HFFc6 (cell line): ENCODE measurements at regions not wholly inside any gene's neighbourhood (a gene's known extent, or its start where the extent isn't known, plus 50 kb on each side); places are given as distances from the start of the nearest gene placed in this dataset.

Experiments
- DNase-seq: peaks from one replicate; pipeline ENCODE4 v3.0.0-alpha.2; 2018
- H3K27ac Mint-ChIP-seq: 2 replicates; pipeline ENCODE4 v1.8.0; 2020; ENCODE audit warnings: mild to moderate bottlenecking, mixed read lengths
- H3K27me3 Mint-ChIP-seq: 2 replicates; pipeline ENCODE4 v1.8.0; 2021; ENCODE audit warnings: mild to moderate bottlenecking, moderate library complexity, mixed read lengths; ENCODE audit not compliant: insufficient read depth
- H3K36me3 Mint-ChIP-seq: 2 replicates; pipeline ENCODE4 v1.8.0; 2021; ENCODE audit warnings: low read depth, mixed read lengths
- H3K4me1 Mint-ChIP-seq: 2 replicates; pipeline ENCODE4 v1.8.0; 2020; ENCODE audit warnings: low read depth, mixed read lengths
- H3K4me3 Mint-ChIP-seq: 2 replicates; pipeline ENCODE4 v1.8.0; 2020; ENCODE audit warnings: mild to moderate bottlenecking, moderate library complexity, mixed read lengths
- H3K9me3 Mint-ChIP-seq: 2 replicates; pipeline ENCODE4 v1.8.0; 2020; ENCODE audit warnings: mild to moderate bottlenecking, mixed read lengths
- CTCF ChIP-seq: fragments of 200-600 bp; sonication (generic); IDR thresholded peaks from 2 replicates; pipeline ENCODE4 v1.5.0; 2021; ENCODE audit warnings: antibody characterized with exemption, mild to moderate bottlenecking

GRCh38 chr3:181458857-181459256 is 252.9 kb upstream of the SOX2 start:
- Mint-ChIP-seq H3K36me3 (no peaks in the 10 kb centered on the region), H3K9me3 (peaks cover 29% of the 10 kb centered on the region), H3K4me3 (no peak overlapping the region), H3K27ac (no peak overlapping the region), H3K4me1 (no peaks in the 10 kb centered on the region), H3K27me3 (no peaks in the 10 kb centered on the region)
- no peak for DNase-seq
- TF ChIP-seq CTCF = no peak

- no peak overlapping the region for H3K4me3 Mint-ChIP-seq
- no peaks in the 10 kb centered on the region for H3K27me3 Mint-ChIP-seq
- peaks cover 38% of the 10 kb centered on the region for H3K9me3 Mint-ChIP-seq
These were observed 254.0 kb upstream of the SOX2 start for GRCh38 chr3:181457756-181458155.

GRCh38 chr3:181457190-181457589 is 254.5 kb upstream of the SOX2 start:
- Mint-ChIP-seq H3K9me3 (peaks cover 38% of the 10 kb centered on the region), H3K4me3 (no peak overlapping the region), H3K4me1 (no peaks in the 10 kb centered on the region), H3K36me3 (no peaks in the 10 kb centered on the region), H3K27me3 (no peaks in the 10 kb centered on the region), H3K27ac (no peak overlapping the region)
- DNase-seq = no peak
- no peak for TF ChIP-seq CTCF

More at GRCh38 chr3:181457756-181458155, 254.0 kb upstream of the SOX2 start:
- DNase-seq = no peak
- Mint-ChIP-seq H3K27ac (no peak overlapping the region), H3K4me1 (no peaks in the 10 kb centered on the region), H3K36me3 (no peaks in the 10 kb centered on the region)
- TF ChIP-seq CTCF = no peak

GRCh38 chr3:181455276-181455675 is 256.4 kb upstream of the SOX2 start:
- no peak for TF ChIP-seq CTCF
- H3K27me3 Mint-ChIP-seq = no peaks in the 10 kb centered on the region
- DNase-seq = no peak
- H3K27ac Mint-ChIP-seq = no peak overlapping the region
- H3K9me3 Mint-ChIP-seq = peaks cover 32% of the 10 kb centered on the region
- H3K4me3 Mint-ChIP-seq = no peak overlapping the region
- no peaks in the 10 kb centered on the region for H3K4me1 Mint-ChIP-seq
- no peaks in the 10 kb centered on the region for H3K36me3 Mint-ChIP-seq

GRCh38 chr3:181454451-181455027 is 257.2 kb upstream of the SOX2 start:
- TF ChIP-seq CTCF = no peak
- H3K9me3 Mint-ChIP-seq = peaks cover 36% of the 10 kb centered on the region
- H3K4me1 Mint-ChIP-seq = no peaks in the 10 kb centered on the region
- no peaks in the 10 kb centered on the region for H3K27me3 Mint-ChIP-seq
- no peak overlapping the region for H3K4me3 Mint-ChIP-seq
- H3K36me3 Mint-ChIP-seq = no peaks in the 10 kb centered on the region
- no peak for DNase-seq
- no peak overlapping the region for H3K27ac Mint-ChIP-seq

- Mint-ChIP-seq H3K36me3 (no peaks in the 10 kb centered on the region; the same call in 1 of the 2 replicates), H3K27me3 (peaks cover 2% of the 10 kb centered on the region), H3K4me1 (no peaks in the 10 kb centered on the region), H3K4me3 (no peak overlapping the region), H3K9me3 (peaks cover 32% of the 10 kb centered on the region), H3K27ac (no peak overlapping the region)
- no peak for DNase-seq
- no peak for TF ChIP-seq CTCF
These were observed 265.0 kb upstream of the SOX2 start for GRCh38 chr3:181446741-181447140.
